Mesodermal cell (in vitro differentiated cells): ENCODE measurements at regions not wholly inside any gene's neighbourhood (a gene's known extent, or its start where the extent isn't known, plus 50 kb on each side); places are given as distances from the start of the nearest gene placed in this dataset.
"Not testable (repeated sequence)": the region's sequence is repeated elsewhere in the genome, so short reads cannot be mapped to it uniquely, and the experiment has no call there.

ENCODE experiments used
- H3K27ac ChIP-seq: 2 replicates; pipeline ENCODE4 v1.7.0; 2013; ENCODE audit warnings: mild to moderate bottlenecking, low read depth, low read length, moderate library complexity; ENCODE audit not compliant: severe bottlenecking
- H3K36me3 ChIP-seq: 2 replicates; pipeline ENCODE4 v1.7.1; 2013; ENCODE audit warnings: mild to moderate bottlenecking, low read length, moderate library complexity; ENCODE audit not compliant: control insufficient read depth, insufficient read depth
- H3K4me1 ChIP-seq: one replicate; pipeline ENCODE4 v1.7.1; 2013; ENCODE audit warnings: mild to moderate bottlenecking, low read length; ENCODE audit not compliant: insufficient read depth, control insufficient read depth, poor library complexity, severe bottlenecking
- H3K4me3 ChIP-seq: 2 replicates; pipeline ENCODE4 v1.7.0; 2013; ENCODE audit warnings: low read length, control low read depth, mild to moderate bottlenecking; ENCODE audit not compliant: insufficient read depth, poor library complexity, severe bottlenecking; ENCODE audit errors: extremely low read depth
- H3K9me3 ChIP-seq: 2 replicates; pipeline ENCODE4 v1.7.1; 2013; ENCODE audit warnings: mild to moderate bottlenecking, low read length, moderate library complexity; ENCODE audit not compliant: control insufficient read depth
- WGBS, 2 experiments: methylation state at CpG; one replicate each; pipeline ENCODE4 v1.1.5; 2013; ENCODE audit warnings: missing lambda C conversion rate in 2 of 2; ENCODE audit not compliant: insufficient coverage in 2 of 2; 5-methylcytosine and 5-hydroxymethylcytosine counted together

GRCh38 chr7:142434666-142435167 lies 176.9 kb upstream of the PRSS58 start:
- WGBS, 2 experiments, result 85 to 95% methylated on average over 5 of the region's 7 CpGs
- no peak overlapping the region for H3K4me3 ChIP-seq
- no peaks in the 10 kb centered on the region for H3K36me3 ChIP-seq
- H3K4me1 ChIP-seq, result peaks cover 7% of the 10 kb centered on the region
- H3K9me3 ChIP-seq, result no peaks in the 10 kb centered on the region
- H3K27ac ChIP-seq, result no peak overlapping the region

- H3K36me3 ChIP-seq, H3K27ac ChIP-seq, H3K4me3 ChIP-seq, H3K4me1 ChIP-seq, H3K9me3 ChIP-seq: not testable (repeated sequence)
- WGBS, 2 experiments, result 100% methylated on average over 2 of the region's 5 CpGs; no CpG with 5 or more reads in 1 of the 2 experiments
These were observed 176.3 kb upstream of the PRSS58 start for GRCh38 chr7:142434133-142434532.

GRCh38 chr7:142432377-142432776 lies 174.5 kb upstream of the PRSS58 start:
- WGBS, 2 experiments, result 89 to 100% methylated on average over 1 of the region's 2 CpGs

GRCh38 chr7:142431491-142431890 lies 173.6 kb upstream of the PRSS58 start:
- 100% methylated on average over 1 of the region's 2 CpGs; no CpG with 5 or more reads in 1 of the 2 experiments for WGBS, 2 experiments
- H3K4me3 ChIP-seq, result no peak overlapping the region
- H3K36me3 ChIP-seq, result no peaks in the 10 kb centered on the region
- no peak overlapping the region for H3K27ac ChIP-seq
- no peaks in the 10 kb centered on the region for H3K4me1 ChIP-seq
- H3K9me3 ChIP-seq, result no peaks in the 10 kb centered on the region

More at GRCh38 chr7:142432377-142432776, 174.5 kb upstream of the PRSS58 start:
- no peak overlapping the region for H3K4me3 ChIP-seq
- H3K4me1 ChIP-seq, result peaks cover 3% of the 10 kb centered on the region
- no peak overlapping the region for H3K27ac ChIP-seq
- H3K9me3 ChIP-seq, result no peaks in the 10 kb centered on the region
- no peaks in the 10 kb centered on the region for H3K36me3 ChIP-seq

- H3K36me3 ChIP-seq, result no peaks in the 10 kb centered on the region
- H3K4me1 ChIP-seq, result no peaks in the 10 kb centered on the region
- H3K27ac ChIP-seq, result no peak overlapping the region
- H3K9me3 ChIP-seq, result no peaks in the 10 kb centered on the region
- no peak overlapping the region for H3K4me3 ChIP-seq
- WGBS, 2 experiments, result no CpG with 5 or more reads among the region's 2 CpGs
These were observed 170.2 kb upstream of the PRSS58 start for GRCh38 chr7:142428094-142428493.

GRCh38 chr7:142425281-142425680 lies 167.4 kb upstream of the PRSS58 start:
- Histone ChIP-seq H3K4me3 (no peak overlapping the region), H3K4me1 (peaks cover 5% of the 10 kb centered on the region), H3K36me3 (no peaks in the 10 kb centered on the region), H3K27ac (no peak overlapping the region), H3K9me3 (no peaks in the 10 kb centered on the region)
- 72 to 73% methylated on average over 4 to 6 of the region's 8 CpGs for WGBS, 2 experiments

GRCh38 chr7:142422621-142423020 lies 164.8 kb upstream of the PRSS58 start:
- no peak overlapping the region for H3K4me3 ChIP-seq
- no peaks in the 10 kb centered on the region for H3K36me3 ChIP-seq
- WGBS, 2 experiments, result 83 to 100% methylated on average over 4 of the region's 4 CpGs
- no peak overlapping the region for H3K27ac ChIP-seq
- H3K9me3 ChIP-seq, result no peaks in the 10 kb centered on the region
- peaks cover 13% of the 10 kb centered on the region for H3K4me1 ChIP-seq

- WGBS, 2 experiments, result 49 to 68% methylated on average over 3 to 4 of the region's 5 CpGs
- Histone ChIP-seq H3K9me3 (no peaks in the 10 kb centered on the region), H3K36me3 (no peaks in the 10 kb centered on the region), H3K27ac (no peak overlapping the region), H3K4me1 (peaks cover 13% of the 10 kb centered on the region), H3K4me3 (no peak overlapping the region)
These were observed 162.9 kb upstream of the PRSS58 start for GRCh38 chr7:142420554-142421362.

GRCh38 chr7:142418326-142418725 lies 160.5 kb upstream of the PRSS58 start:
- H3K4me1 ChIP-seq, result peaks cover 13% of the 10 kb centered on the region
- no peak overlapping the region for H3K27ac ChIP-seq
- H3K36me3 ChIP-seq, result no peaks in the 10 kb centered on the region
- no peaks in the 10 kb centered on the region for H3K9me3 ChIP-seq
- WGBS, 2 experiments, result 85% methylated on average over 2 of the region's 4 CpGs; no CpG with 5 or more reads in 1 of the 2 experiments
- no peak overlapping the region for H3K4me3 ChIP-seq

- no peak overlapping the region for H3K27ac ChIP-seq
- H3K9me3 ChIP-seq, result no peaks in the 10 kb centered on the region
- H3K4me3 ChIP-seq, result no peak overlapping the region
- WGBS, 2 experiments, result 95 to 100% methylated on average over 2 to 4 of the region's 4 CpGs
- H3K36me3 ChIP-seq, result no peaks in the 10 kb centered on the region
- H3K4me1 ChIP-seq, result peaks cover 7% of the 10 kb centered on the region
These were observed 157.1 kb upstream of the PRSS58 start for GRCh38 chr7:142414915-142415314.

GRCh38 chr7:142414135-142414534 lies 156.3 kb upstream of the PRSS58 start:
- WGBS, 2 experiments, result 85 to 93% methylated on average over 2 to 3 of the region's 3 CpGs
- H3K27ac ChIP-seq, result no peak overlapping the region

More at GRCh38 chr7:142414135-142414534, 156.3 kb upstream of the PRSS58 start:
- Histone ChIP-seq H3K36me3 (no peaks in the 10 kb centered on the region), H3K9me3 (no peaks in the 10 kb centered on the region), H3K4me3 (no peak overlapping the region), H3K4me1 (peaks cover 6% of the 10 kb centered on the region)
